ENCODE measurements at regions not wholly inside any gene's neighbourhood (a gene's known extent, or its start where the extent isn't known, plus 50 kb on each side); places are given as distances from the start of the nearest gene placed in this dataset.

DNA sequence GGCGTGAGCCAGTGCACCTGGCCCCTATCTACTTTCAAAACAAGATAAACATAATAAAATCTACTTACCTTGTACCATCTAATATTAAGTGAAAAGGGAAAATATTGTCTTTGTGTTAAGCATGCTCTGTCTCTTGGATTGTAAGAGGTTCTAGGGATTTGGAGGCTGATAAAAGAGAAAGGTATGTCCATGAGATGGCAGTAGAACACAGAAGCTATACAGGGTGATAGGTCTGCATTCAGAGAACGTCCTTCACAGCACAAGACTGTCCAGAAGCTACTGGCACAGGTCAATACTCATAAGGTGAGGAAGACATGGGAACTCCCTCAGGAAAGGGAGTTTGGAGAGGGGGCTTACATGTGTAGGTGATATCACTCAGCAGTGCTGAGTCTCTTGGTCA is 135.5 kb downstream of the TMEM47 start:
- no peaks in the 10 kb centered on the region for H3K36me3 ChIP-seq
- TF ChIP-seq, protein P1, sequence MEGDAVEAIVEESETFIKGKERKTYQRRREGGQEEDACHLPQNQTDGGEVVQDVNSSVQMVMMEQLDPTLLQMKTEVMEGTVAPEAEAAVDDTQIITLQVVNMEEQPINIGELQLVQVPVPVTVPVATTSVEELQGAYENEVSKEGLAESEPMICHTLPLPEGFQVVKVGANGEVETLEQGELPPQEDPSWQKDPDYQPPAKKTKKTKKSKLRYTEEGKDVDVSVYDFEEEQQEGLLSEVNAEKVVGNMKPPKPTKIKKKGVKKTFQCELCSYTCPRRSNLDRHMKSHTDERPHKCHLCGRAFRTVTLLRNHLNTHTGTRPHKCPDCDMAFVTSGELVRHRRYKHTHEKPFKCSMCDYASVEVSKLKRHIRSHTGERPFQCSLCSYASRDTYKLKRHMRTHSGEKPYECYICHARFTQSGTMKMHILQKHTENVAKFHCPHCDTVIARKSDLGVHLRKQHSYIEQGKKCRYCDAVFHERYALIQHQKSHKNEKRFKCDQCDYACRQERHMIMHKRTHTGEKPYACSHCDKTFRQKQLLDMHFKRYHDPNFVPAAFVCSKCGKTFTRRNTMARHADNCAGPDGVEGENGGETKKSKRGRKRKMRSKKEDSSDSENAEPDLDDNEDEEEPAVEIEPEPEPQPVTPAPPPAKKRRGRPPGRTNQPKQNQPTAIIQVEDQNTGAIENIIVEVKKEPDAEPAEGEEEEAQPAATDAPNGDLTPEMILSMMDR (IDR thresholded peaks at IDR 0.05), result no peak
- TF ChIP-seq POLR2A (IDR thresholded peaks at IDR 0.05) (no peak), EP300 (IDR thresholded peaks at IDR 0.05) (no peak), POLR2AphosphoS5 (IDR thresholded peaks at IDR 0.05) (no peak)
- WGBS, 2 donors (ENCODE audit: low coverage in 1 of 2), result 17% methylated on average over 1 of the region's 2 CpGs; no CpG with 5 or more reads in 1 of the 2 donors

DNA sequence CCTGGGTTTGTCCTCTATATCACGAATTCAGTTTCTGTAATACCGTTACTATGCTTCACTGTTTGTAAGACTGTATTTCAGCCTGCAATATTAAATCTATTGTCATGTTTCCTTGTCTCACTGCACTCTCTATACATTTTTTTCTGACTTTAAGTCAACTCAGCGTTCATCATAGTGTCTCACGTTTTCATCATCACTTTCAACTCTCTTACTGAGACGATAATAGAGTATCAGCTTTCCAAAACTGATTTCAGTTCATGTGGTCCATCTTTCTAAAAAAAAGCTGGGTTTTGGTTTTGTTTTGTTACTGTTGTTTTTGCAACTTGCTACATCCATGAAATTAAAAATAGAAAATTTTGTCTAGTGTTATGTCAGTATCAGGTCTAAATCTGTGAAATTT is 147.7 kb downstream of the TMEM47 start:
- Histone ChIP-seq H3K27ac (no peak overlapping the region), H3K4me3 (no peak overlapping the region), H3K4me1 (no peaks in the 10 kb centered on the region), H3K36me3 (no peaks in the 10 kb centered on the region), H3K9me3 (no peaks in the 10 kb centered on the region), H3K27me3 (no peaks in the 10 kb centered on the region)
- no peak for TF ChIP-seq EP300 (IDR thresholded peaks at IDR 0.05)
- TF ChIP-seq, protein P1 (IDR thresholded peaks at IDR 0.05), result no peak
- TF ChIP-seq POLR2A (IDR thresholded peaks at IDR 0.05), result no peak
- no peak for TF ChIP-seq POLR2AphosphoS5 (IDR thresholded peaks at IDR 0.05)
- no peak for ATAC-seq
- WGBS, 2 donors (ENCODE audit: low coverage in 1 of 2), result 57 to 86% methylated on average over 4 of the region's 5 CpGs

More for the DNA sequence above, 135.5 kb downstream of the TMEM47 start:
- no peaks in the 10 kb centered on the region for H3K27me3 ChIP-seq
- no peaks in the 10 kb centered on the region for H3K4me1 ChIP-seq
- H3K9me3 ChIP-seq, result no peaks in the 10 kb centered on the region
- no peak for ATAC-seq
- H3K4me3 ChIP-seq, result no peak overlapping the region
- H3K27ac ChIP-seq, result no peak overlapping the region

DNA sequence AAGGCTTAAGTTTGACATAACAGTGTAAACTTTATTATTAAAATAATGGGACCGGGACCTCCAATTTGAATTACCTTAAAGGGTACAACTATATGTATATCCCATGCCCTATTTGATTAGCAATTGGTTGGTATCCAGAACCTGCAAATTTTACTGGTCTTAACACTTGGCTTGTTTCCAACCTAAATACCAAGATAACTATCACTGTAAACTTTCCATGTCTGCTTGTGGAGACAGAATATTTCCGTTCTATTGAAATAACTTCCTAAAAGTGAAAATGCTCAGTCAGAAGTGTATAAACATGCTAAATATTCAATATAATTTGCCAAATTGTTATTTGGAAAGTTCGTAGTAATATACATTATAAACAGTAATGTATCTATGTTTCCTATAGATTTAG is 154.0 kb downstream of the TMEM47 start:
- H3K9me3 ChIP-seq, result no peaks in the 10 kb centered on the region
- no peaks in the 10 kb centered on the region for H3K27me3 ChIP-seq
- no peak overlapping the region for H3K4me3 ChIP-seq
- WGBS, 2 donors (ENCODE audit: low coverage in 1 of 2), result 51 to 61% methylated on average over 3 of the region's 3 CpGs
- ATAC-seq, result no peak
- no peak for TF ChIP-seq POLR2AphosphoS5 (IDR thresholded peaks at IDR 0.05)
- TF ChIP-seq, protein P1 (IDR thresholded peaks at IDR 0.05), result no peak
- TF ChIP-seq POLR2A (IDR thresholded peaks at IDR 0.05), result no peak
- no peak for TF ChIP-seq EP300 (IDR thresholded peaks at IDR 0.05)
- H3K36me3 ChIP-seq, result no peaks in the 10 kb centered on the region
- H3K27ac ChIP-seq, result no peak overlapping the region
- no peaks in the 10 kb centered on the region for H3K4me1 ChIP-seq

DNA sequence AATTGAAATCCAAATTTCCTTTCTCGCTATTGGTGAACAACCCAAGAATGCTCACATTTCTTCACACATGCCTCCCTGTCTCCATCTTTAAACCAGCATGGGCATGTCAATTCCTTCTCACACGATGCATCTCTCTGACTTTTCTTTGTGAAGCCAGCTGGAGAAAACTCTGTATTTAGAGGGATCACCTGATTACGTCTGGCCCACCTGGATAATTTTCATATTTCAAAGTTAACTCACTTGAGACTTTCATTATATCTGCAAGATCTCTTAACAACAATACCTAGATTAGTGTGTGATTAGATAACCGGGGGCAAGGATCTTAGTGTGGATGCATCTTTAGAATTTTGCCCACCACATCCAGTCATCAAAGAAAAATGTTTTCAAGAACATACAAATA is 164.0 kb downstream of the TMEM47 start:
- Histone ChIP-seq H3K27me3 (no peaks in the 10 kb centered on the region), H3K4me1 (no peaks in the 10 kb centered on the region), H3K9me3 (no peaks in the 10 kb centered on the region), H3K36me3 (no peaks in the 10 kb centered on the region), H3K27ac (no peak overlapping the region), H3K4me3 (no peak overlapping the region)
- no peak for TF ChIP-seq EP300 (IDR thresholded peaks at IDR 0.05)
- TF ChIP-seq POLR2A (IDR thresholded peaks at IDR 0.05), result no peak
- TF ChIP-seq POLR2AphosphoS5 (IDR thresholded peaks at IDR 0.05), result no peak
- TF ChIP-seq, protein P1 (IDR thresholded peaks at IDR 0.05), result no peak
- 67 to 93% methylated on average over 4 of the region's 4 CpGs for WGBS, 2 donors (ENCODE audit: low coverage in 1 of 2)
- no peak for ATAC-seq

DNA sequence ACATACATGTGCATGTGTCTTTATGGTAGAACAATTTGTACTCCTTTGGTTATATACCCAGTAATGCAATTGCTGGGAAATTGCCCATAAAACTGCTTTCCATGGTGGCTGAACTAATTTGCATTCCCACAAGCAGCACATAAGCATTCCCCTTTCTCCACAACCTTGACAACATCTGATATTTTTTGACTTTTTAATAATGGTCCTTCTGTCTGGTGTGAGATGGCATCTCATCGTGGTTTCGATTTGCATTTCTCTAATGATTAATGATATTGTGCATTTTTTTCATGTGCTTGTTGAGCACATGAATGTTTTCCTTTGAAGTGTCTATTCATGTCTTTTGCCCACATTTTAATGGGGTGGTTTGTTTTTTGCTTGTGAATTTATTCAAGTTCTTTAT is 166.0 kb downstream of the TMEM47 start:
- 76 to 83% methylated on average over 2 of the region's 2 CpGs for WGBS, 2 donors (ENCODE audit: low coverage in 1 of 2)
- H3K27ac ChIP-seq, result no peak overlapping the region
- H3K4me1 ChIP-seq, result no peaks in the 10 kb centered on the region
- H3K4me3 ChIP-seq, result no peak overlapping the region
- no peak for ATAC-seq
- H3K9me3 ChIP-seq, result no peaks in the 10 kb centered on the region
- no peaks in the 10 kb centered on the region for H3K27me3 ChIP-seq
- no peaks in the 10 kb centered on the region for H3K36me3 ChIP-seq
- TF ChIP-seq EP300 (IDR thresholded peaks at IDR 0.05) (no peak), POLR2A (IDR thresholded peaks at IDR 0.05) (no peak), POLR2AphosphoS5 (IDR thresholded peaks at IDR 0.05) (no peak)
- TF ChIP-seq, protein P1 (IDR thresholded peaks at IDR 0.05), result no peak
